ENCODE measurements at regions not wholly inside any gene's neighbourhood (a gene's known extent, or its start where the extent isn't known, plus 50 kb on each side); places are given as distances from the start of the nearest gene placed in this dataset.

- TF ChIP-seq EP300 (IDR thresholded peaks at IDR 0.05) = no peak
- no peak for TF ChIP-seq CTCF (IDR thresholded peaks at IDR 0.05)
- TF ChIP-seq POLR2A (IDR thresholded peaks at IDR 0.05) = no peak
These were observed 387.5 kb downstream of the CDH2 start for GRCh38 chr18:27789406-27789805.
